Sigmoid colon (tissue), 6 donors: ENCODE measurements at regions not wholly inside any gene's neighbourhood (a gene's known extent, or its start where the extent isn't known, plus 50 kb on each side); places are given as distances from the start of the nearest gene placed in this dataset.

Experiments used
- DNase-seq: peaks from one replicate; pipeline ENCODE4 v3.0.0-alpha.2; 2019
- H3K27ac ChIP-seq, 4 donors: fragments of 200-600 bp; sonication (generic); one replicate each; pipeline ENCODE4 v1.5.1; 2016 to 2019; ENCODE audit warnings: mild to moderate bottlenecking in 1 of 4
- H3K27me3 ChIP-seq, 3 donors: fragments of 200-600 bp; sonication (generic); one replicate each; pipeline ENCODE4 v1.5.1; 2019; ENCODE audit warnings: mild to moderate bottlenecking in 1 of 3
- H3K36me3 ChIP-seq, 4 donors: fragments of 200-600 bp; sonication (generic); one replicate each; pipeline ENCODE4 v1.5.1; 2016 to 2019
- H3K4me1 ChIP-seq, 4 donors: fragments of 200-600 bp; sonication (generic); one replicate each; pipeline ENCODE4 v1.5.1; 2017 to 2019
- H3K4me3 ChIP-seq, 4 donors: fragments of 200-600 bp; sonication (generic); one replicate each; pipeline ENCODE4 v1.5.1; 2017 to 2019; ENCODE audit warnings: mild to moderate bottlenecking in 2 of 4, moderate library complexity in 1 of 4
- H3K9me3 ChIP-seq, 4 donors: fragments of 200-600 bp in 3 of 4; sonication (generic) in 3 of 4; one replicate each; pipeline versions ENCODE4 v1.5.1 to v1.6.1; 2013 to 2019
- CTCF ChIP-seq, 4 experiments: fragments of 450-650 bp in 3 of 4; fragments of 200-600 bp in 1 of 4; IDR thresholded peaks; one replicate each; pipeline ENCODE4 v1.5.1; 2016 to 2019; ENCODE audit warnings: antibody characterized with exemption in 4 of 4, mild to moderate bottlenecking in 3 of 4, moderate library complexity in 2 of 4
- EP300 ChIP-seq, 4 donors: sonication (generic); formaldehyde crosslinking; IDR thresholded peaks; one replicate each; pipeline ENCODE4 v1.6.1; 2017; ENCODE audit warnings: antibody characterized with exemption in 4 of 4
- POLR2A ChIP-seq, 2 donors: fragments of 450-650 bp; IDR thresholded peaks; one replicate each; pipeline ENCODE4 v1.6.1; 2016; ENCODE audit warnings: antibody characterized with exemption in 2 of 2, mild to moderate bottlenecking in 2 of 2, moderate library complexity in 2 of 2
- POLR2AphosphoS5 ChIP-seq, 4 donors: sonication (generic); formaldehyde crosslinking; IDR thresholded peaks; one replicate each; pipeline ENCODE4 v1.6.1; 2017; ENCODE audit warnings: antibody characterized with exemption in 4 of 4
- WGBS, 2 donors: extraction: QIAGEN DNeasy Blood & Tissue Kit; methylation state at CpG; one replicate each; pipeline ENCODE4 v1.1.7; 2013; 5-methylcytosine and 5-hydroxymethylcytosine counted together
- intact Hi-C: fragments of 100-400 bp; cut with DNase I; formaldehyde crosslinking; loops from one replicate; pipeline ENCODE4 v1.15.1; 2023
- donor health status: healthy with polysubstance abuse.
- donor health status: healthy.

GRCh38 chr5:38031304-38031703, 191.5 kb upstream of the GDNF start:
- no peak for DNase-seq
- Histone ChIP-seq H3K9me3 (no peaks in the 10 kb centered on the region), H3K4me1 (no peaks in the 10 kb centered on the region), H3K4me3 (no peak overlapping the region), H3K36me3 (no peaks in the 10 kb centered on the region), H3K27me3 (no peaks in the 10 kb centered on the region), H3K27ac (no peak overlapping the region)
- intact Hi-C loops: no loop called here
- TF ChIP-seq CTCF (IDR thresholded peaks at IDR 0.05) (no peak), POLR2A (IDR thresholded peaks at IDR 0.05) (no peak), EP300 (IDR thresholded peaks at IDR 0.05) (no peak), POLR2AphosphoS5 (IDR thresholded peaks at IDR 0.05) (no peak)
- 75 to 77% methylated on average over 1 of the region's 1 CpG for WGBS, 2 donors

- H3K27me3 ChIP-seq: no peaks in the 10 kb centered on the region
- no peak for TF ChIP-seq CTCF (IDR thresholded peaks at IDR 0.05)
- H3K9me3 ChIP-seq: no peaks in the 10 kb centered on the region
- H3K36me3 ChIP-seq: no peaks in the 10 kb centered on the region
- no peak overlapping the region for H3K27ac ChIP-seq
- intact Hi-C loops: no loop called here
- H3K4me3 ChIP-seq: no peak overlapping the region
- no peak for DNase-seq
- no peaks in the 10 kb centered on the region for H3K4me1 ChIP-seq
- WGBS, 2 donors: 93 to 96% methylated on average over 6 of the region's 6 CpGs
These were observed 189.7 kb upstream of the GDNF start for GRCh38 chr5:38029397-38030065.

GRCh38 chr5:38023799-38024198, 184.0 kb upstream of the GDNF start:
- intact Hi-C loops: no loop called here
- Histone ChIP-seq H3K36me3 (no peaks in the 10 kb centered on the region), H3K4me1 (no peaks in the 10 kb centered on the region), H3K27me3 (no peaks in the 10 kb centered on the region), H3K9me3 (no peaks in the 10 kb centered on the region), H3K27ac (no peak overlapping the region), H3K4me3 (no peak overlapping the region)
- TF ChIP-seq CTCF (IDR thresholded peaks at IDR 0.05): no peak
- TF ChIP-seq POLR2A (IDR thresholded peaks at IDR 0.05): no peak
- no peak for TF ChIP-seq EP300 (IDR thresholded peaks at IDR 0.05)
- no peak for TF ChIP-seq POLR2AphosphoS5 (IDR thresholded peaks at IDR 0.05)
- no peak for DNase-seq
- WGBS, 2 donors: 26 to 62% methylated on average over 4 of the region's 4 CpGs

- intact Hi-C loops: no loop called here
- Histone ChIP-seq H3K27ac (no peak overlapping the region), H3K4me3 (no peak overlapping the region), H3K27me3 (no peaks in the 10 kb centered on the region), H3K36me3 (no peaks in the 10 kb centered on the region), H3K9me3 (no peaks in the 10 kb centered on the region), H3K4me1 (no peaks in the 10 kb centered on the region)
- WGBS, 2 donors: 44 to 68% methylated on average over 4 of the region's 4 CpGs
- no peak for DNase-seq
- TF ChIP-seq EP300 (IDR thresholded peaks at IDR 0.05) (no peak), POLR2A (IDR thresholded peaks at IDR 0.05) (no peak), POLR2AphosphoS5 (IDR thresholded peaks at IDR 0.05) (no peak), CTCF (IDR thresholded peaks at IDR 0.05) (no peak)
These were observed 183.5 kb upstream of the GDNF start for GRCh38 chr5:38023371-38023770.

- Histone ChIP-seq H3K36me3 (no peaks in the 10 kb centered on the region), H3K27me3 (no peaks in the 10 kb centered on the region), H3K4me1 (peaks cover 0 to under 1% (median 0%) of the 10 kb centered on the region in 4 donors), H3K4me3 (no peak overlapping the region), H3K27ac (no peak overlapping the region), H3K9me3 (no peaks in the 10 kb centered on the region)
- 39 to 46% methylated on average over 4 of the region's 4 CpGs for WGBS, 2 donors
- DNase-seq: no peak
- intact Hi-C loops: no loop called here
- TF ChIP-seq POLR2AphosphoS5 (IDR thresholded peaks at IDR 0.05): no peak
- TF ChIP-seq POLR2A (IDR thresholded peaks at IDR 0.05): no peak
- no peak for TF ChIP-seq CTCF (IDR thresholded peaks at IDR 0.05)
- TF ChIP-seq EP300 (IDR thresholded peaks at IDR 0.05): no peak
These were observed 182.8 kb upstream of the GDNF start for GRCh38 chr5:38022631-38023030.
